Endothelial cell of umbilical vein (primary cell): ENCODE measurements at regions not wholly inside any gene's neighbourhood (a gene's known extent, or its start where the extent isn't known, plus 50 kb on each side); places are given as distances from the start of the nearest gene placed in this dataset.

Experiments used
- BruUV-seq: library from RNA; stranded (reverse); fragments of 400-500 nt; replicated peaks from 2 replicates; lab custom pipeline; 2021; lab: Mats Ljungman, UMichigan
- CTCF ChIA-PET: fragments of 300-600, 350-600 bp; sonication (Branson Sonifier 250); formaldehyde crosslinking; loops from one replicate; lab custom pipeline; 2021; ENCODE audit warnings: antibody characterized with exemption, inconsistent platforms; lab: Charles Lee
- POLR2A ChIA-PET: fragments of 300-600, 350-600 bp; sonication (Branson Sonifier 250); formaldehyde crosslinking; loops from one replicate; lab custom pipeline; 2021; ENCODE audit warnings: antibody characterized with exemption, inconsistent platforms; lab: Charles Lee
- DNase-seq: peaks from one replicate; pipeline ENCODE4 v3.0.0-alpha.2; 2011; ENCODE audit warnings: low read depth, low spot score
- FAIRE-seq: peaks from 2 replicates; lab custom pipeline; 2011; peaks lifted over from hg19 to GRCh38; lab: Jason Lieb, UNC
- H2AFZ ChIP-seq: 2 replicates; pipeline ENCODE4 v1.6.0; 2012; ENCODE audit warnings: low read depth, low read length, control low read depth, inconsistent platforms
- H3K27ac ChIP-seq: 2 replicates; pipeline ENCODE4 v1.5.1; 2011; ENCODE audit warnings: low read depth, mild to moderate bottlenecking, control low read depth, low read length, moderate library complexity; ENCODE audit not compliant: insufficient read depth
- H3K27me3 ChIP-seq, 2 experiments: 2 replicates each; pipeline versions ENCODE4 v1.6.0 to v1.6.1; 2011; ENCODE audit warnings: low read length in 2 of 2, mixed read lengths in 1 of 2; ENCODE audit not compliant: control insufficient read depth in 2 of 2, insufficient read depth in 2 of 2
- H3K36me3 ChIP-seq, 2 experiments: 2 replicates in 1 of 2; 3 replicates in 1 of 2; pipeline ENCODE4 v1.5.1; 2011; ENCODE audit warnings: low read length in 2 of 2, mild to moderate bottlenecking in 1 of 2, moderate library complexity in 1 of 2; ENCODE audit not compliant: control insufficient read depth in 2 of 2, insufficient read depth in 2 of 2; ENCODE audit errors: extremely low read depth in 1 of 2
- H3K4me1 ChIP-seq: 3 replicates; pipeline ENCODE4 v1.5.1; 2011; ENCODE audit warnings: mild to moderate bottlenecking, low read length; ENCODE audit not compliant: control insufficient read depth, insufficient read depth; ENCODE audit errors: extremely low read depth
- H3K4me2 ChIP-seq: 2 replicates; pipeline ENCODE4 v1.6.1; 2011; ENCODE audit warnings: low read length, control low read depth, mixed read lengths; ENCODE audit not compliant: insufficient read depth
- H3K4me3 ChIP-seq, 3 experiments: fragments of 200-600 bp in 1 of 3; sonication (generic), shearing (Covaris generic) in 1 of 3; replicated peaks in 1 of 3; 2 replicates each; pipeline ENCODE4 v1.5.1; 2011 to 2016; ENCODE audit warnings: control low read depth in 3 of 3, low read length in 3 of 3, mild to moderate bottlenecking in 2 of 3, inconsistent platforms in 1 of 3, low read depth in 1 of 3, moderate library complexity in 1 of 3; ENCODE audit not compliant: insufficient read depth in 1 of 3
- H3K79me2 ChIP-seq: 2 replicates; pipeline ENCODE4 v1.6.0; 2012; ENCODE audit warnings: low read length, inconsistent platforms; ENCODE audit not compliant: control insufficient read depth, insufficient read depth
- H3K9ac ChIP-seq: replicated peaks from 2 replicates; pipeline ENCODE3; 2011; ENCODE audit warnings: low read length, control low read depth; ENCODE audit not compliant: insufficient read depth; ENCODE audit errors: extremely low read depth
- H3K9me1 ChIP-seq: replicated peaks from 3 replicates; pipeline ENCODE4 v1.6.0; 2011; ENCODE audit warnings: mild to moderate bottlenecking, low read length; ENCODE audit not compliant: control insufficient read depth, insufficient read depth; ENCODE audit errors: extremely low read depth
- H3K9me3 ChIP-seq: replicated peaks from 2 replicates; pipeline ENCODE4 v1.5.1; 2012; ENCODE audit warnings: low read length, inconsistent platforms; ENCODE audit not compliant: control insufficient read depth, insufficient read depth
- H4K20me1 ChIP-seq: replicated peaks from 2 replicates; pipeline ENCODE3; 2011; ENCODE audit warnings: mild to moderate bottlenecking, low read length; ENCODE audit not compliant: control insufficient read depth, insufficient read depth; ENCODE audit errors: extremely low read depth
- CTCF ChIP-seq, 2 donors: IDR thresholded peaks; 1 replicate in 1 of 2; 2 replicates in 1 of 2; pipeline ENCODE4 v1.5.1; 2011; ENCODE audit warnings: low read length in 2 of 2, mild to moderate bottlenecking in 2 of 2, moderate library complexity in 2 of 2, control low read depth in 1 of 2, inconsistent platforms in 1 of 2, low read depth in 1 of 2; ENCODE audit not compliant: insufficient read depth in 1 of 2; ENCODE audit errors: extremely low read depth in 1 of 2
- EZH2 ChIP-seq: IDR thresholded peaks from 2 replicates; pipeline ENCODE4 v1.6.1; 2012; ENCODE audit warnings: borderline replicate concordance, low read depth, mild to moderate bottlenecking, moderate library complexity, low read length, inconsistent platforms; ENCODE audit not compliant: severe bottlenecking
- FOS ChIP-seq: IDR thresholded peaks from 2 replicates; pipeline ENCODE4 v1.6.1; 2011; ENCODE audit warnings: mild to moderate bottlenecking, low read length, moderate library complexity, borderline replicate concordance; ENCODE audit not compliant: insufficient read depth
- GATA2 ChIP-seq: IDR thresholded peaks from 2 replicates; pipeline ENCODE4 v1.7.0; 2011; ENCODE audit warnings: low read depth, mild to moderate bottlenecking, moderate library complexity, mixed read lengths, low read length; ENCODE audit not compliant: insufficient read length, insufficient read depth
- JUN ChIP-seq: IDR thresholded peaks from 2 replicates; pipeline ENCODE4 v1.6.1; 2011; ENCODE audit warnings: borderline replicate concordance, low read depth; ENCODE audit not compliant: insufficient read length, insufficient read depth
- MAX ChIP-seq: IDR thresholded peaks from 2 replicates; pipeline ENCODE4 v1.6.1; 2011; ENCODE audit not compliant: insufficient read depth, insufficient read length
- MYC ChIP-seq: IDR thresholded peaks from one replicate; pipeline ENCODE4 v1.6.1; 2011; ENCODE audit warnings: mild to moderate bottlenecking, low read depth, low read length
- POLR2A ChIP-seq: IDR thresholded peaks from 2 replicates; pipeline ENCODE4 v1.6.1; 2012; ENCODE audit warnings: low read depth, mild to moderate bottlenecking, control low read depth, low read length
- POLR2AphosphoS5 ChIP-seq: IDR thresholded peaks from 2 replicates; pipeline ENCODE4 v1.6.1; 2012; ENCODE audit warnings: low read depth, mild to moderate bottlenecking, control low read depth, low read length, moderate library complexity; ENCODE audit not compliant: insufficient read depth
- dilution Hi-C: fragments of 300-500 bp; cut with MboI; formaldehyde crosslinking; loops from one replicate; pipeline ENCODE4 v1.15.0; 2019; ENCODE audit warnings: low sequenced_read_pairs; ENCODE audit not compliant: extremely low pct_ligation_motif_present
- intact Hi-C: fragments of 100-400 bp; cut with micrococcal nuclease; formaldehyde crosslinking; loops from one replicate; pipeline ENCODE4 v1.10.0; 2022

DNA sequence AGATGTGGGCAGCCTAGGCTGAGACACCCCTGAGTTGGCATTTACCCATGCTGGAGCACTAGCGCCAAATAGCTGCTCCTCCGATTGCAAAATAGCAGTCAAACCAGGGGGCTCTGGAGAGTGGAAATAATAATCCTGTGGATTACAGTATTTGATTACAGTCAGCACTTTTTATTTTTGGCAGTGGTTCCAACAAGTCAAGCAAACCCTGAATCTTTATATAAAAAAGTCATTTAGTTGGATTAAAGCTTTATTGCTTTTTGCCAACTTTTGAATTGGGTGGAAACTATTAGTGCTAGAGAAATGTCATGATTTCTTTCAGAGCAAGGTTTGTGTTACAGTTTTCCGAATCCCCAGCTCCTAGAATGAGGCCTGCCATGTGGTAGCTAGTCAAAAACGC, 99.3 kb upstream of the FAM20A start:
- Histone ChIP-seq H3K4me2 (no peak overlapping the region), H2AFZ (no peak overlapping the region), H3K4me1 (no peaks in the 10 kb centered on the region), H4K20me1 (no peaks in the 10 kb centered on the region), H3K9me3 (no peaks in the 10 kb centered on the region), H3K36me3 (no peaks in the 10 kb centered on the region), H3K79me2 (no peaks in the 10 kb centered on the region), H3K4me3 (no peak overlapping the region), H3K27ac (no peak overlapping the region), H3K9me1 (no peaks in the 10 kb centered on the region), H3K27me3 (no peaks in the 10 kb centered on the region), H3K9ac (no peak overlapping the region)
- no peak for DNase-seq
- intact Hi-C loops (no loop called here), dilution Hi-C loops (no loop called here)
- ChIA-PET POLR2A (no interaction called here), CTCF (no interaction called here)
- no TSS peak for BruUV-seq
- no peak for FAIRE-seq
- TF ChIP-seq POLR2A (no peak), JUN (no peak), GATA2 (no peak), MAX (no peak), POLR2AphosphoS5 (no peak), CTCF (IDR thresholded peaks at IDR 0.05; ENCODE audit: extremely low read depth in 1 of 2, insufficient read depth in 1 of 2, low read depth in 1 of 2, low read length in 2 of 2) (no peak), EZH2 (no peak), MYC (no peak), FOS (no peak)
